H1 (cell line): ENCODE measurements at regions not wholly inside any gene's neighbourhood (a gene's known extent, or its start where the extent isn't known, plus 50 kb on each side); places are given as distances from the start of the nearest gene placed in this dataset.

Experiments used
- CTCF ChIA-PET: fragments of 300-600 bp; sonication (Branson Sonifier 250); formaldehyde crosslinking; loops from one replicate; lab custom pipeline; 2021; ENCODE audit not compliant: partially characterized antibody; lab: Charles Lee
- POLR2A ChIA-PET: fragments of 300-600 bp; sonication (Branson Sonifier 250); formaldehyde crosslinking; loops from one replicate; lab custom pipeline; 2021; ENCODE audit warnings: inconsistent platforms; ENCODE audit not compliant: partially characterized antibody; lab: Charles Lee
- DNase-seq, 2 experiments: peaks; one replicate each; pipeline versions ENCODE4 v3.0.0 to v3.0.0-alpha.2; 2010 to 2022; ENCODE audit warnings: low spot score in 2 of 2, low read depth in 1 of 2, mixed read lengths in 1 of 2
- FAIRE-seq: peaks from 2 replicates; lab custom pipeline; 2011; peaks lifted over from hg19 to GRCh38; lab: Jason Lieb, UNC
- H2AFZ ChIP-seq: 2 replicates; pipeline ENCODE4 v1.8.1; 2012; ENCODE audit warnings: low read length, inconsistent platforms
- H2AK5ac ChIP-seq: 2 replicates; pipeline ENCODE4 v1.6.1; 2013; ENCODE audit warnings: low read depth, low read length
- H2BK120ac ChIP-seq: replicated peaks from 2 replicates; pipeline ENCODE3; 2013; ENCODE audit warnings: low read depth, low read length, inconsistent platforms
- H2BK12ac ChIP-seq: 2 replicates; pipeline ENCODE4 v1.6.1; 2013; ENCODE audit warnings: low read depth, low read length
- H2BK15ac ChIP-seq: 2 replicates; pipeline ENCODE4 v1.6.1; 2013; ENCODE audit warnings: low read length
- H2BK20ac ChIP-seq: 2 replicates; pipeline ENCODE4 v1.6.1; 2013; ENCODE audit warnings: low read length
- H2BK5ac ChIP-seq: 2 replicates; pipeline ENCODE4 v1.6.1; 2013; ENCODE audit warnings: low read depth, low read length
- H3K14ac ChIP-seq: 2 replicates; pipeline ENCODE4 v1.6.1; 2013; ENCODE audit warnings: inconsistent platforms; ENCODE audit not compliant: insufficient read length
- H3K18ac ChIP-seq: 2 replicates; pipeline ENCODE4 v1.6.1; 2013; ENCODE audit warnings: low read length; ENCODE audit errors: extremely low read depth
- H3K23ac ChIP-seq: 2 replicates; pipeline ENCODE4 v1.6.1; 2013; ENCODE audit warnings: inconsistent platforms; ENCODE audit not compliant: insufficient read length
- H3K23me2 ChIP-seq: 2 replicates; pipeline ENCODE4 v1.6.1; 2013; ENCODE audit warnings: low read depth, low read length
- H3K27ac ChIP-seq: 2 replicates; pipeline ENCODE4 v1.6.1; 2011; ENCODE audit warnings: low read depth, low read length, inconsistent platforms
- H3K27me3 ChIP-seq, 4 experiments: replicated peaks in 1 of 4; 1 replicate in 1 of 4; 2 replicates in 3 of 4; pipeline versions ENCODE4 v1.6.1 to v1.8.1; 2011 to 2013; ENCODE audit warnings: low read length in 3 of 4, mild to moderate bottlenecking in 3 of 4, inconsistent platforms in 2 of 4, mixed read lengths in 2 of 4, moderate library complexity in 1 of 4; ENCODE audit not compliant: control insufficient read depth in 3 of 4, insufficient read depth in 3 of 4; ENCODE audit errors: extremely low read depth in 1 of 4
- H3K36me3 ChIP-seq, 4 experiments: 2 replicates each; pipeline versions ENCODE4 v1.6.1 to v1.8.1; 2011 to 2013; ENCODE audit warnings: mild to moderate bottlenecking in 4 of 4, low read length in 3 of 4, moderate library complexity in 2 of 4, control low read depth in 1 of 4, inconsistent platforms in 1 of 4; ENCODE audit not compliant: insufficient read depth in 4 of 4, control insufficient read depth in 2 of 4
- H3K4ac ChIP-seq: replicated peaks from 2 replicates; pipeline ENCODE3; 2013; ENCODE audit warnings: low read length, low read depth, mixed read lengths, inconsistent platforms; ENCODE audit not compliant: insufficient read length
- H3K4me1 ChIP-seq, 4 experiments: replicated peaks in 1 of 4; 1 replicate in 1 of 4; 2 replicates in 3 of 4; pipeline versions ENCODE4 v1.6.1 to v1.8.1; 2011 to 2013; ENCODE audit warnings: low read length in 3 of 4, inconsistent platforms in 2 of 4, mixed read lengths in 1 of 4; ENCODE audit not compliant: insufficient read depth in 4 of 4, control insufficient read depth in 3 of 4
- H3K4me2 ChIP-seq, 2 experiments: 2 replicates each; pipeline versions ENCODE4 v1.6.1 to v1.8.1; 2011 to 2013; ENCODE audit warnings: low read depth in 2 of 2, low read length in 2 of 2, control low read depth in 1 of 2, inconsistent platforms in 1 of 2, mild to moderate bottlenecking in 1 of 2; ENCODE audit not compliant: insufficient read depth in 1 of 2
- H3K4me3 ChIP-seq, 4 experiments: fragments of 200-600, 300-600 bp in 1 of 4; sonication (generic), shearing (Covaris generic), sonication (Bioruptor Twin) in 1 of 4; 2 replicates each; pipeline versions ENCODE4 v1.5.1 to v1.8.1; 2011 to 2016; ENCODE audit warnings: low read length in 4 of 4, low read depth in 3 of 4, control low read depth in 2 of 4, inconsistent platforms in 2 of 4, mild to moderate bottlenecking in 2 of 4, mixed read lengths in 1 of 4, moderate library complexity in 1 of 4; ENCODE audit not compliant: insufficient read depth in 2 of 4; ENCODE audit errors: extremely low read depth in 1 of 4
- H3K56ac ChIP-seq: replicated peaks from 2 replicates; pipeline ENCODE3; 2013; ENCODE audit warnings: low read depth, mild to moderate bottlenecking, mixed read lengths, low read length, inconsistent platforms; ENCODE audit not compliant: insufficient read length
- H3K79me1 ChIP-seq: 2 replicates; pipeline ENCODE4 v1.6.1; 2013; ENCODE audit warnings: low read depth, low read length, control low read depth
- H3K79me2 ChIP-seq, 2 experiments: 2 replicates each; pipeline versions ENCODE4 v1.6.1 to v1.8.1; 2012 to 2013; ENCODE audit warnings: low read length in 2 of 2, mild to moderate bottlenecking in 2 of 2, inconsistent platforms in 1 of 2; ENCODE audit not compliant: insufficient read depth in 2 of 2, control insufficient read depth in 1 of 2
- H3K9ac ChIP-seq, 4 experiments: replicated peaks in 1 of 4; 1 replicate in 1 of 4; 2 replicates in 3 of 4; pipeline versions ENCODE4 v1.6.1 to v1.8.1; 2011 to 2013; ENCODE audit warnings: low read depth in 3 of 4, low read length in 3 of 4, control low read depth in 2 of 4, mild to moderate bottlenecking in 2 of 4, moderate library complexity in 2 of 4, inconsistent platforms in 1 of 4; ENCODE audit errors: extremely low read depth in 1 of 4
- H3K9me3 ChIP-seq, 2 experiments: 2 replicates each; pipeline versions ENCODE4 v1.6.1 to v1.8.1; 2012 to 2013; ENCODE audit warnings: mild to moderate bottlenecking in 2 of 2, moderate library complexity in 2 of 2, control low read depth in 1 of 2, inconsistent platforms in 1 of 2, low read depth in 1 of 2, low read length in 1 of 2, mixed read lengths in 1 of 2; ENCODE audit not compliant: insufficient read depth in 2 of 2
- H4K20me1 ChIP-seq, 2 experiments: replicated peaks in 1 of 2; 2 replicates each; pipeline versions ENCODE3 to v1.8.1; 2011 to 2013; ENCODE audit warnings: inconsistent platforms in 2 of 2, low read length in 2 of 2, mild to moderate bottlenecking in 1 of 2; ENCODE audit not compliant: insufficient read depth in 2 of 2, control insufficient read depth in 1 of 2
- H4K5ac ChIP-seq: 2 replicates; pipeline ENCODE4 v1.6.1; 2013; ENCODE audit warnings: low read length, low read depth, mixed read lengths, inconsistent platforms; ENCODE audit not compliant: insufficient read length
- H4K8ac ChIP-seq: 2 replicates; pipeline ENCODE4 v1.8.0; 2013; ENCODE audit warnings: mild to moderate bottlenecking, moderate library complexity, low read length, inconsistent platforms; ENCODE audit not compliant: insufficient read depth; ENCODE audit errors: extremely low read depth
- H4K91ac ChIP-seq: replicated peaks from 2 replicates; pipeline ENCODE3; 2013; ENCODE audit warnings: low read length, mixed read lengths, inconsistent platforms; ENCODE audit not compliant: insufficient read length
- CBX5 ChIP-seq: fragments of 300-800, 300-1000 bp; sonication (generic); IDR thresholded peaks from 2 replicates; pipeline ENCODE4 v1.7.1; 2016; ENCODE audit warnings: antibody characterized with exemption, low read length, low read depth
- SP2 ChIP-seq: IDR thresholded peaks from 2 replicates; pipeline ENCODE4 v1.6.1; 2012; ENCODE audit warnings: mild to moderate bottlenecking, low read length, inconsistent platforms
- SP4 ChIP-seq: IDR thresholded peaks from 2 replicates; pipeline ENCODE4 v1.6.1; 2012; ENCODE audit warnings: low read length, inconsistent platforms
- WGBS, 2 experiments: shearing (Covaris generic) in 1 of 2; methylation state at CpG; one replicate each; pipeline versions ENCODE4 v1.1.6 to v1.1.7; 2013 to 2015; ENCODE audit warnings: low lambda C conversion rate in 2 of 2, mixed read lengths in 2 of 2, inconsistent platforms in 1 of 2, low coverage in 1 of 2, missing lambda C conversion rate in 1 of 2; ENCODE audit not compliant: insufficient replicate concordance in 2 of 2, insufficient coverage in 1 of 2, insufficient read length in 1 of 2; ENCODE audit errors: extremely low coverage in 1 of 2, missing lambda C conversion rate in 1 of 2; 5-methylcytosine and 5-hydroxymethylcytosine counted together

DNA sequence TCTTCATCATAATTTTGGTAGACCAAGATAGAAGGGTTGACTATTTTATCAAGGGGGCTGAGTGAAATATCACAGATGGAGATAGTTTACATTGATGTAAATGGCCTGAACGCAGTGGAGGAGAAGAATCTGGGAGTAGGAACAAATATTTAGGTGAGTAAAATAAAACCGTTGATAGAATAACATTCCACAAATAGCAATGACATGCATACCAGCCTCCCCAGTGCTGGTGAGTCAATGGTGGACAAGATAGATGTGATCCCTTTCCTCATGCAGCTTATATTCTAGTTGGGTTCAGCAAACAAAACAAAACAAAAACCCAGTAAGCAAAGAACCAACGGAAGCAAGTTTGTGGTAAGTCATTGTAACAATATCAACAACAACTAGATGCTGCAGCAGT, 385.2 kb downstream of the FAM170A start:
- no peak overlapping the region for H3K27ac ChIP-seq
- 93% methylated on average over 3 of the region's 3 CpGs; no CpG with 5 or more reads in 1 of the 2 experiments for WGBS, 2 experiments
- no peaks in the 10 kb centered on the region for H3K79me2 ChIP-seq
- no peak overlapping the region for H3K56ac ChIP-seq
- no peak overlapping the region for H2BK12ac ChIP-seq
- DNase-seq (no peak), FAIRE-seq (no peak)
- H4K20me1 ChIP-seq, result no peaks in the 10 kb centered on the region
- H3K4me3 ChIP-seq, result no peak overlapping the region
- H3K4me2 ChIP-seq, result no peak overlapping the region
- H3K79me1 ChIP-seq, result no peaks in the 10 kb centered on the region
- H4K5ac ChIP-seq, result no peak overlapping the region
- no peak overlapping the region for H2BK5ac ChIP-seq
- no peak overlapping the region for H4K8ac ChIP-seq
- no peak overlapping the region for H2BK120ac ChIP-seq
- no peaks in the 10 kb centered on the region for H3K27me3 ChIP-seq
- no peak overlapping the region for H3K9ac ChIP-seq
- H3K4me1 ChIP-seq, result no peaks in the 10 kb centered on the region
- POLR2A ChIA-PET, result no interaction called here
- no peak overlapping the region for H2BK15ac ChIP-seq
- no peak overlapping the region for H2AFZ ChIP-seq
- H3K9me3 ChIP-seq, result no peaks in the 10 kb centered on the region
- no peaks in the 10 kb centered on the region for H3K23me2 ChIP-seq
- H3K36me3 ChIP-seq, result no peaks in the 10 kb centered on the region
- no peak overlapping the region for H3K14ac ChIP-seq
- CTCF ChIA-PET, result no interaction called here
- no peak overlapping the region for H2AK5ac ChIP-seq
- no peak for TF ChIP-seq SP4
- TF ChIP-seq SP2, result no peak
- no peak for TF ChIP-seq CBX5
- H3K23ac ChIP-seq, result no peak overlapping the region
- no peak overlapping the region for H4K91ac ChIP-seq
- no peak overlapping the region for H3K4ac ChIP-seq
- H2BK20ac ChIP-seq, result no peak overlapping the region
- no peak overlapping the region for H3K18ac ChIP-seq
